Kidney (tissue), 13 donors: ENCODE measurements at regions not wholly inside any gene's neighbourhood (a gene's known extent, or its start where the extent isn't known, plus 50 kb on each side); places are given as distances from the start of the nearest gene placed in this dataset.
"Not testable (repeated sequence)": the region's sequence is repeated elsewhere in the genome, so short reads cannot be mapped to it uniquely, and the experiment has no call there.

Source experiments
- DNase-seq, 5 donors: peaks; one replicate each; pipeline ENCODE4 v3.0.0-alpha.2; 2013 to 2020
- FAIRE-seq: peaks from 2 replicates; lab custom pipeline; 2012; peaks lifted over from hg19 to GRCh38; lab: Jason Lieb, UNC
- H3K27ac ChIP-seq, 2 donors: one replicate each; pipeline ENCODE4 v1.7.0; 2013; ENCODE audit warnings: low read depth in 2 of 2, low read length in 2 of 2, inconsistent platforms in 1 of 2
- H3K27me3 ChIP-seq: one replicate; pipeline ENCODE4 v1.7.1; 2013; ENCODE audit warnings: low read length, inconsistent platforms; ENCODE audit not compliant: control insufficient read depth, insufficient read depth
- H3K36me3 ChIP-seq, 3 donors: one replicate each; pipeline versions ENCODE4 v1.7.0 to v1.7.1; 2013; ENCODE audit warnings: low read length in 3 of 3, control low read depth in 1 of 3, inconsistent platforms in 1 of 3; ENCODE audit not compliant: insufficient read depth in 3 of 3, control insufficient read depth in 2 of 3
- H3K4me1 ChIP-seq, 3 donors: one replicate each; pipeline versions ENCODE4 v1.7.0 to v1.7.1; 2013; ENCODE audit warnings: low read length in 3 of 3, inconsistent platforms in 1 of 3, low read depth in 1 of 3; ENCODE audit not compliant: control insufficient read depth in 2 of 3, insufficient read depth in 2 of 3
- H3K4me3 ChIP-seq, 3 donors: one replicate each; pipeline versions ENCODE4 v1.7.0 to v1.8.1; 2013; ENCODE audit warnings: low read length in 3 of 3, control low read depth in 1 of 3, inconsistent platforms in 1 of 3
- H3K9ac ChIP-seq, 3 donors: one replicate each; pipeline versions ENCODE4 v1.7.0 to v1.7.1; 2013; ENCODE audit warnings: low read length in 3 of 3, control low read depth in 1 of 3, inconsistent platforms in 1 of 3
- H3K9me3 ChIP-seq, 3 donors: one replicate each; pipeline versions ENCODE4 v1.7.0 to v1.7.1; 2013; ENCODE audit warnings: low read length in 3 of 3, control low read depth in 1 of 3, inconsistent platforms in 1 of 3; ENCODE audit not compliant: control insufficient read depth in 2 of 3, insufficient read depth in 1 of 3
- CTCF ChIP-seq: IDR thresholded peaks from 3 replicates; pipeline ENCODE4 v1.5.1; 2012; ENCODE audit warnings: mild to moderate bottlenecking, moderate library complexity, borderline replicate concordance; ENCODE audit not compliant: insufficient read depth; ENCODE audit errors: extremely low read depth
- intact Hi-C: fragments of 100-400 bp; cut with DNase I; formaldehyde crosslinking; loops from one replicate; pipeline ENCODE4 v1.11.1; 2022
- donor health status: control.
- donor health status: control.
- donor health status: control.
- donor health status: control.
- donor health status: control.
- donor health status: DM: yes; HTN: yes; CAD: no.
- donor health status: Normal renal cell carcinoma (clear cell type).

DNA sequence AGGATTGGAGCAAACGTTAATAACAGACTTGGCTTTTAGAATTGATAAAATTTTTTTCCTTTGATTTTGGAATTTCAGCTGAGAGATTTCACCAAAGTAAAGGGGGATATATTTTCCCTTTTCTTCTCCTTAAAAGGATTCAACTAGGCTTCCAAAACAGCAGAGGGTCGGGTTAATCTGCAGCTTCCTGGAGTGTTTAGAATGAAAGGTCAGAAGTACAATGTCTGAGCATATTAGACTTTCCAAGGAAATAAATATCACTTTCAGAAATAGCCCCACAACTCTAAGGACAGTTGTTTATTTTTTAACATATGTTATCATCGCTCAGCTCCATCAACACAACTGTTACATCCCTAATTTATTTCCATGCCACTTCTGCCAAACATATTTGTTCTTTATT, 1532.9 kb upstream of the RAG2 start:
- no peaks in the 10 kb centered on the region for H3K36me3 ChIP-seq
- no peaks in the 10 kb centered on the region for H3K27me3 ChIP-seq
- no peaks in the 10 kb centered on the region for H3K9me3 ChIP-seq
- DNase-seq (peak in 1 of 5 donors; percentile 15), FAIRE-seq (no peak)
- TF ChIP-seq CTCF, result no peak
- H3K4me1 ChIP-seq, result no peaks in the 10 kb centered on the region
- intact Hi-C loops, result no loop called here
- H3K4me3 ChIP-seq, result no peak overlapping the region
- no peak overlapping the region for H3K27ac ChIP-seq
- H3K9ac ChIP-seq, result no peak overlapping the region

DNA sequence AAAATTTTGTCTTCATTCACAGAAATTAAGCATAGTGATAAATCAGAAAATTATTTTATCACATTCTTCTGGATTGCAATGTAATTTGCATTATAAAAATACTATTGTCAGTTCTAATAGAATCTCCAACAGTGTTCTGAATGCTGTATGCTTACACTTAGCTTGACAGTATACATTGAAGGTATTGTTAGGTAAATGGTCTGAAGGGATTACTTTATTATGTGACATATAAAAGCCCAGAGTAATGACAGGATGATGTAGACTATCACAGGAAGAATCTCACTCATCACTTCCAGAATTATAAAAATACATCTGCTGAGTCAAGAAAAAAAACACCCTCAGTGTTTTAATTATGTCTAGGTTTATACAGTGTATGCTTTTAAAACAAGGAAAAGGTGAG, 1532.5 kb upstream of the RAG2 start:
- Histone ChIP-seq H3K9ac (no peak overlapping the region), H3K9me3 (no peaks in the 10 kb centered on the region), H3K27ac (no peak overlapping the region), H3K36me3 (no peaks in the 10 kb centered on the region), H3K27me3 (no peaks in the 10 kb centered on the region), H3K4me1 (no peaks in the 10 kb centered on the region), H3K4me3 (no peak overlapping the region)
- DNase-seq, result no peak
- no peak for FAIRE-seq
- intact Hi-C loops, result no loop called here
- TF ChIP-seq CTCF, result no peak

GRCh38 chr11:38123673-38124072, 1525.6 kb upstream of the RAG2 start:
- no peaks in the 10 kb centered on the region for H3K4me1 ChIP-seq
- intact Hi-C loops, result no loop called here
- DNase-seq, result no peak
- no peak overlapping the region for H3K4me3 ChIP-seq
- no peaks in the 10 kb centered on the region for H3K36me3 ChIP-seq
- no peak overlapping the region for H3K27ac ChIP-seq
- FAIRE-seq, result no peak
- no peak overlapping the region for H3K9ac ChIP-seq
- H3K27me3 ChIP-seq, result no peaks in the 10 kb centered on the region
- H3K9me3 ChIP-seq, result no peaks in the 10 kb centered on the region
- no peak for TF ChIP-seq CTCF

DNA sequence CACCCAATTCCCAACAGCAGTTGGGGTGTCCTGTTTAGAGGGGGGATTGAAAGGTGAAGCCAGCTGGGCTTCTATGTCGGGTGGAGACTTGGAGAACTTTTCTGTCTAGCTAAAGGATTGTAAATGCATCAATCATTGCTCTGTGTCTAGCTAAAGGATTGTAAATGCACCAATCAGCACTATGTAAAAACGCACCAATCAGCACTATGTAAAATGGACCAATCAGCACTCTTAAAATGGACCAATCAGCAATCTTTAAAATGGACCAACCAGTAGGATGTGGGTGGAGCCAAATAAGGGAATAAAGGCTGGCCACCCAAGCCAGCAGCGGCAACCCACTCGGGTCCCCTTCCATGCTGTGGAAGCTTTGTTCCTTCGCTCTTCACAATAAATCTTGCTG, 1518.6 kb upstream of the RAG2 start:
- intact Hi-C loops, FAIRE-seq, H3K9me3 ChIP-seq, H3K27ac ChIP-seq, H3K9ac ChIP-seq, H3K36me3 ChIP-seq, H3K4me3 ChIP-seq, DNase-seq, H3K4me1 ChIP-seq, H3K27me3 ChIP-seq: not testable (repeated sequence)

- H3K4me1 ChIP-seq, intact Hi-C loops, H3K9me3 ChIP-seq, H3K4me3 ChIP-seq, H3K27ac ChIP-seq, FAIRE-seq, H3K36me3 ChIP-seq, H3K27me3 ChIP-seq, DNase-seq, H3K9ac ChIP-seq: not testable (repeated sequence)
These were observed 1517.3 kb upstream of the RAG2 start for GRCh38 chr11:38115381-38115780.
